WTC11 (cell line): ENCODE measurements at regions not wholly inside any gene's neighbourhood (a gene's known extent, or its start where the extent isn't known, plus 50 kb on each side); places are given as distances from the start of the nearest gene placed in this dataset.

ENCODE experiments used
- ATAC-seq: fragments of 200-7000 bp; cut with Tn5 transposase; 2 replicates; pipeline ENCODE4 v1.10.0; 2021; ENCODE audit warnings: mild to moderate bottlenecking, moderate library complexity
- CTCF ChIA-PET: fragments of 300-600 bp; sonication (Branson Sonifier 250); formaldehyde crosslinking; loops from one replicate; lab custom pipeline; 2021; ENCODE audit warnings: antibody characterized with exemption; lab: Charles Lee
- POLR2A ChIA-PET: fragments of 350-600 bp; sonication (Branson Sonifier 250); formaldehyde crosslinking; loops from one replicate; lab custom pipeline; 2021; ENCODE audit warnings: antibody characterized with exemption; lab: Charles Lee
- DNase-seq: peaks from one replicate; pipeline ENCODE4 v3.0.0; 2021; ENCODE audit warnings: low spot score
- H3K27ac Mint-ChIP-seq: 2 replicates; pipeline ENCODE4 v1.8.0; 2021; ENCODE audit warnings: mixed read lengths
- H3K27me3 Mint-ChIP-seq: 2 replicates; pipeline ENCODE4 v1.8.0; 2021; ENCODE audit warnings: low read depth, mild to moderate bottlenecking, moderate library complexity, mixed read lengths
- H3K36me3 Mint-ChIP-seq: 2 replicates; pipeline ENCODE4 v1.8.0; 2021; ENCODE audit warnings: mixed read lengths
- H3K4me1 Mint-ChIP-seq: 2 replicates; pipeline ENCODE4 v1.8.0; 2022; ENCODE audit warnings: mixed read lengths
- H3K4me3 Mint-ChIP-seq: 2 replicates; pipeline ENCODE4 v1.8.0; 2021; ENCODE audit warnings: mild to moderate bottlenecking, moderate library complexity, mixed read lengths
- H3K9me3 Mint-ChIP-seq: 2 replicates; pipeline ENCODE4 v1.8.0; 2021; ENCODE audit warnings: mixed read lengths
- ATF2 ChIP-seq: sonication (generic); formaldehyde crosslinking; IDR thresholded peaks from 2 replicates; pipeline ENCODE4 v1.8.1; 2022; ENCODE audit warnings: low read depth, missing genetic modification reagents, borderline replicate concordance
- CREB1 ChIP-seq: sonication (generic); formaldehyde crosslinking; IDR thresholded peaks from 2 replicates; pipeline ENCODE4 v1.8.0; 2023; ENCODE audit warnings: mild to moderate bottlenecking, missing genetic modification reagents
- CREM ChIP-seq: sonication (generic); formaldehyde crosslinking; IDR thresholded peaks from 2 replicates; pipeline ENCODE4 v1.8.1; 2022; ENCODE audit warnings: mild to moderate bottlenecking, missing genetic modification reagents, moderate library complexity
- ETV6 ChIP-seq: sonication (generic); formaldehyde crosslinking; IDR thresholded peaks from 2 replicates; pipeline ENCODE4 v1.8.1; 2022; ENCODE audit warnings: mild to moderate bottlenecking, missing genetic modification reagents
- GRHL2 ChIP-seq: fragments of 250-450 bp; sonication (Bioruptor Pico); IDR thresholded peaks from 2 replicates; pipeline ENCODE4 v1.8.0; 2022; ENCODE audit warnings: mild to moderate bottlenecking, moderate library complexity; ENCODE audit not compliant: insufficient replicate concordance, severe bottlenecking
- MXD4 ChIP-seq: fragments of 250-450 bp; sonication (Bioruptor Pico); IDR thresholded peaks from 2 replicates; pipeline ENCODE4 v1.8.0; 2021; ENCODE audit warnings: mild to moderate bottlenecking, moderate library complexity, borderline replicate concordance
- MYBL2 ChIP-seq: sonication (generic); formaldehyde crosslinking; IDR thresholded peaks from 2 replicates; pipeline ENCODE4 v1.8.1; 2023; ENCODE audit warnings: mild to moderate bottlenecking, moderate library complexity, missing genetic modification reagents
- OVOL2 ChIP-seq: fragments of 250-450 bp; sonication (Bioruptor Pico); IDR thresholded peaks from 2 replicates; pipeline ENCODE4 v1.9.0; 2021; ENCODE audit warnings: mild to moderate bottlenecking, borderline replicate concordance
- RORB ChIP-seq: fragments of 250-450 bp; sonication (Bioruptor Pico); IDR thresholded peaks from 2 replicates; pipeline ENCODE4 v1.9.0; 2021; ENCODE audit warnings: mild to moderate bottlenecking
- SOX15 ChIP-seq: fragments of 250-450 bp; sonication (Bioruptor Pico); IDR thresholded peaks from 2 replicates; pipeline ENCODE4 v1.9.0; 2021; ENCODE audit warnings: mild to moderate bottlenecking
- SP1 ChIP-seq: sonication (generic); formaldehyde crosslinking; conservative IDR thresholded peaks from 2 replicates; pipeline ENCODE4 v1.8.1; 2022; ENCODE audit warnings: missing genetic modification reagents
- TEAD1 ChIP-seq: sonication (generic); formaldehyde crosslinking; IDR thresholded peaks from 2 replicates; pipeline ENCODE4 v1.8.0; 2022; ENCODE audit warnings: mild to moderate bottlenecking, missing genetic modification reagents
- USF1 ChIP-seq: sonication (generic); formaldehyde crosslinking; IDR thresholded peaks from 2 replicates; pipeline ENCODE4 v1.8.0; 2022; ENCODE audit warnings: mild to moderate bottlenecking, missing genetic modification reagents
- ZBTB21 ChIP-seq: sonication (generic); formaldehyde crosslinking; IDR thresholded peaks from 2 replicates; pipeline ENCODE4 v1.8.1; 2023; ENCODE audit warnings: mild to moderate bottlenecking, missing genetic modification reagents, borderline replicate concordance
- ZNF281 ChIP-seq: sonication (generic); formaldehyde crosslinking; IDR thresholded peaks from 2 replicates; pipeline ENCODE4 v1.8.0; 2023; ENCODE audit warnings: mild to moderate bottlenecking, missing genetic modification reagents
- ZNF416 ChIP-seq: fragments of 250-450 bp; sonication (Bioruptor Pico); IDR thresholded peaks from 2 replicates; pipeline ENCODE4 v1.9.0; 2021; ENCODE audit warnings: mild to moderate bottlenecking, inconsistent platforms
- ZNF425 ChIP-seq: fragments of 250-450 bp; sonication (Bioruptor Pico); conservative IDR thresholded peaks from 2 replicates; pipeline ENCODE4 v1.9.0; 2021; ENCODE audit warnings: mild to moderate bottlenecking
- TF ChIP-seq, protein P1 (sequence below): sonication (generic); formaldehyde crosslinking; conservative IDR thresholded peaks from 2 replicates; pipeline ENCODE4 v1.8.1; 2023; ENCODE audit warnings: mild to moderate bottlenecking, low read depth, missing genetic modification reagents, moderate library complexity
- TF ChIP-seq, protein P2 (sequence below): fragments of 250-450 bp; sonication (Bioruptor Pico); IDR thresholded peaks from 2 replicates; pipeline ENCODE4 v1.9.0; 2021; ENCODE audit warnings: moderate library complexity, mild to moderate bottlenecking, inconsistent platforms, borderline replicate concordance
- TF ChIP-seq, protein P3 (sequence below): sonication (generic); formaldehyde crosslinking; IDR thresholded peaks from 2 replicates; pipeline ENCODE4 v1.8.0; 2022; ENCODE audit warnings: mild to moderate bottlenecking, missing genetic modification reagents
- TF ChIP-seq, protein P4 (sequence below): fragments of 200-600 bp; IDR thresholded peaks from 2 replicates; pipeline ENCODE4 v1.8.0; 2022; ENCODE audit warnings: antibody characterized with exemption

- DNase-seq (no peak), ATAC-seq (no peak)
- CTCF ChIA-PET: interaction anchor here (1.8 kb wide), 1 partner anchor 10 kb away, joined by 8 read pairs; no protein-coding TSS in a partner anchor
- H3K4me3 Mint-ChIP-seq: no peak overlapping the region
- H3K36me3 Mint-ChIP-seq: no peaks in the 10 kb centered on the region
- no peaks in the 10 kb centered on the region for H3K4me1 Mint-ChIP-seq
- H3K27ac Mint-ChIP-seq: no peak overlapping the region
- H3K27me3 Mint-ChIP-seq: no peaks in the 10 kb centered on the region
- no peaks in the 10 kb centered on the region for H3K9me3 Mint-ChIP-seq
- TF ChIP-seq USF1 (CRISPR knock-in tag): no peak
- no peak for TF ChIP-seq CREM (CRISPR knock-in tag)
- TF ChIP-seq, protein P1, sequence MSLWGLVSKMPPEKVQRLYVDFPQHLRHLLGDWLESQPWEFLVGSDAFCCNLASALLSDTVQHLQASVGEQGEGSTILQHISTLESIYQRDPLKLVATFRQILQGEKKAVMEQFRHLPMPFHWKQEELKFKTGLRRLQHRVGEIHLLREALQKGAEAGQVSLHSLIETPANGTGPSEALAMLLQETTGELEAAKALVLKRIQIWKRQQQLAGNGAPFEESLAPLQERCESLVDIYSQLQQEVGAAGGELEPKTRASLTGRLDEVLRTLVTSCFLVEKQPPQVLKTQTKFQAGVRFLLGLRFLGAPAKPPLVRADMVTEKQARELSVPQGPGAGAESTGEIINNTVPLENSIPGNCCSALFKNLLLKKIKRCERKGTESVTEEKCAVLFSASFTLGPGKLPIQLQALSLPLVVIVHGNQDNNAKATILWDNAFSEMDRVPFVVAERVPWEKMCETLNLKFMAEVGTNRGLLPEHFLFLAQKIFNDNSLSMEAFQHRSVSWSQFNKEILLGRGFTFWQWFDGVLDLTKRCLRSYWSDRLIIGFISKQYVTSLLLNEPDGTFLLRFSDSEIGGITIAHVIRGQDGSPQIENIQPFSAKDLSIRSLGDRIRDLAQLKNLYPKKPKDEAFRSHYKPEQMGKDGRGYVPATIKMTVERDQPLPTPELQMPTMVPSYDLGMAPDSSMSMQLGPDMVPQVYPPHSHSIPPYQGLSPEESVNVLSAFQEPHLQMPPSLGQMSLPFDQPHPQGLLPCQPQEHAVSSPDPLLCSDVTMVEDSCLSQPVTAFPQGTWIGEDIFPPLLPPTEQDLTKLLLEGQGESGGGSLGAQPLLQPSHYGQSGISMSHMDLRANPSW: no peak
- TF ChIP-seq CREB1 (CRISPR knock-in tag): no peak
- TF ChIP-seq OVOL2 (CRISPR knock-in tag): no peak
- TF ChIP-seq RORB (CRISPR knock-in tag): no peak
- TF ChIP-seq MYBL2: no peak
- no peak for TF ChIP-seq ZBTB21 (CRISPR knock-in tag)
- TF ChIP-seq MXD4: no peak
- no peak for TF ChIP-seq SOX15 (CRISPR knock-in tag)
- TF ChIP-seq, protein P2, sequence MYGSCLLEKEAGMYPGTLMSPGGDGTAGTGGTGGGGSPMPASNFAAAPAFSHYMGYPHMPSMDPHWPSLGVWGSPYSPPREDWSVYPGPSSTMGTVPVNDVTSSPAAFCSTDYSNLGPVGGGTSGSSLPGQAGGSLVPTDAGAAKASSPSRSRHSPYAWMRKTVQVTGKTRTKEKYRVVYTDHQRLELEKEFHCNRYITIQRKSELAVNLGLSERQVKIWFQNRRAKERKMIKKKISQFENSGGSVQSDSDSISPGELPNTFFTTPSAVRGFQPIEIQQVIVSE: no peak
- TF ChIP-seq ZNF416: no peak
- TF ChIP-seq ATF2: no peak
- TF ChIP-seq ZNF425 (CRISPR knock-in tag): no peak
- TF ChIP-seq TEAD1 (CRISPR knock-in tag): no peak
- no peak for TF ChIP-seq SP1
- TF ChIP-seq ETV6: no peak
- POLR2A ChIA-PET: no interaction called here
These were observed 2021.9 kb downstream of the MRPL39 start for GRCh38 chr21:23585419-23585818.

DNA sequence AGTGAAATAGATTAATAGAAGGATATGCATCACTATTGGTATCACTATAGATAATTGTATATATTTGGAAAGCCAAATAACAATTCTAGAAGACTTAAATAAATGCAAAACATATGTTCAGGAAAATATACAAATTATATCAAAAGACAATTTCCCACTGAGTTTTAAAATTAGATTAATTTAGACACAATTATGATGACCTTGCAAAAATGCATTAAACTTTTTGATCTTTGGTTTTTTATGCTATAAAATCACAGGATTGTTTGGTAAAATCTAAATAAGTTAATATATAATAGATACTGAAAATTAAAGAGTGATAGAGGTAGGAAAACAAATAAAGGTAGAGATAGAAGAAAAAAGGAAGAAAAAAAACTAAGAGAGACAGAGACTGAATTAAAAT is 2027.7 kb downstream of the MRPL39 start:
- no peaks in the 10 kb centered on the region for H3K36me3 Mint-ChIP-seq
- ChIA-PET CTCF (no interaction called here), POLR2A (no interaction called here)
- no peaks in the 10 kb centered on the region for H3K4me1 Mint-ChIP-seq
- H3K27me3 Mint-ChIP-seq: no peaks in the 10 kb centered on the region
- DNase-seq (no peak), ATAC-seq (no peak)
- no peak overlapping the region for H3K4me3 Mint-ChIP-seq
- no peaks in the 10 kb centered on the region for H3K9me3 Mint-ChIP-seq
- H3K27ac Mint-ChIP-seq: no peak overlapping the region
- no peak for TF ChIP-seq OVOL2 (CRISPR knock-in tag)
- TF ChIP-seq, protein P3, sequence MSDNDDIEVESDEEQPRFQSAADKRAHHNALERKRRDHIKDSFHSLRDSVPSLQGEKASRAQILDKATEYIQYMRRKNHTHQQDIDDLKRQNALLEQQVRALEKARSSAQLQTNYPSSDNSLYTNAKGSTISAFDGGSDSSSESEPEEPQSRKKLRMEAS (CRISPR knock-in tag): no peak
- TF ChIP-seq GRHL2 (CRISPR knock-in tag): no peak
- TF ChIP-seq, protein P4, sequence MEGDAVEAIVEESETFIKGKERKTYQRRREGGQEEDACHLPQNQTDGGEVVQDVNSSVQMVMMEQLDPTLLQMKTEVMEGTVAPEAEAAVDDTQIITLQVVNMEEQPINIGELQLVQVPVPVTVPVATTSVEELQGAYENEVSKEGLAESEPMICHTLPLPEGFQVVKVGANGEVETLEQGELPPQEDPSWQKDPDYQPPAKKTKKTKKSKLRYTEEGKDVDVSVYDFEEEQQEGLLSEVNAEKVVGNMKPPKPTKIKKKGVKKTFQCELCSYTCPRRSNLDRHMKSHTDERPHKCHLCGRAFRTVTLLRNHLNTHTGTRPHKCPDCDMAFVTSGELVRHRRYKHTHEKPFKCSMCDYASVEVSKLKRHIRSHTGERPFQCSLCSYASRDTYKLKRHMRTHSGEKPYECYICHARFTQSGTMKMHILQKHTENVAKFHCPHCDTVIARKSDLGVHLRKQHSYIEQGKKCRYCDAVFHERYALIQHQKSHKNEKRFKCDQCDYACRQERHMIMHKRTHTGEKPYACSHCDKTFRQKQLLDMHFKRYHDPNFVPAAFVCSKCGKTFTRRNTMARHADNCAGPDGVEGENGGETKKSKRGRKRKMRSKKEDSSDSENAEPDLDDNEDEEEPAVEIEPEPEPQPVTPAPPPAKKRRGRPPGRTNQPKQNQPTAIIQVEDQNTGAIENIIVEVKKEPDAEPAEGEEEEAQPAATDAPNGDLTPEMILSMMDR: no peak
- no peak for TF ChIP-seq USF1 (CRISPR knock-in tag)
- TF ChIP-seq ZBTB21 (CRISPR knock-in tag): no peak
- no peak for TF ChIP-seq ZNF281 (CRISPR knock-in tag)
